SU-DHL-6 (cell line): ENCODE measurements at regions not wholly inside any gene's neighbourhood (a gene's known extent, or its start where the extent isn't known, plus 50 kb on each side); places are given as distances from the start of the nearest gene placed in this dataset.

Source experiments
- H2AFZ ChIP-seq: fragments of 200-600 bp; sonication (generic); 2 replicates; pipeline ENCODE4 v1.6.1; 2014; ENCODE audit warnings: low read depth, mild to moderate bottlenecking, moderate library complexity, mixed read lengths, antibody characterized with exemption, low read length; ENCODE audit not compliant: severe bottlenecking
- H3F3A ChIP-seq: fragments of 200-600 bp; shearing (Covaris generic); 2 replicates; pipeline ENCODE4 v1.6.0; 2016; ENCODE audit warnings: antibody characterized with exemption, mild to moderate bottlenecking; ENCODE audit not compliant: insufficient read depth
- H3K27ac ChIP-seq: fragments of 200-600 bp; sonication (generic); 2 replicates; pipeline ENCODE4 v1.5.1; 2016; ENCODE audit warnings: low read depth, mild to moderate bottlenecking, low read length, moderate library complexity, mixed read lengths
- H3K27me3 ChIP-seq: fragments of 200-600 bp; sonication (generic), shearing (Covaris generic); 2 replicates; pipeline ENCODE4 v1.6.0; 2014; ENCODE audit warnings: mild to moderate bottlenecking, low read length
- H3K36me3 ChIP-seq: fragments of 200-600 bp; sonication (generic); 2 replicates; pipeline ENCODE4 v1.6.1; 2014; ENCODE audit warnings: mild to moderate bottlenecking, low read length, mixed read lengths
- H3K4me2 ChIP-seq: fragments of 300-600, 200-600 bp; shearing (Covaris generic), sonication (generic); 2 replicates; pipeline ENCODE4 v1.6.0; 2014; ENCODE audit warnings: low read length, low read depth, mild to moderate bottlenecking; ENCODE audit not compliant: poor library complexity, severe bottlenecking
- H3K4me3 ChIP-seq: fragments of 200-600 bp; sonication (generic); 2 replicates; pipeline ENCODE4 v1.5.1; 2014; ENCODE audit warnings: antibody characterized with exemption, low read length, mild to moderate bottlenecking, mixed read lengths; ENCODE audit not compliant: insufficient read depth, poor library complexity, severe bottlenecking
- H3K79me2 ChIP-seq: fragments of 200-600 bp; sonication (generic); 2 replicates; pipeline ENCODE4 v1.6.1; 2014; ENCODE audit warnings: mild to moderate bottlenecking, low read length, moderate library complexity; ENCODE audit not compliant: insufficient read depth
- H3K9ac ChIP-seq: fragments of 200-600 bp; sonication (generic); 2 replicates; pipeline ENCODE4 v1.7.0; 2014; ENCODE audit warnings: mild to moderate bottlenecking, low read length
- H3K9me2 ChIP-seq: fragments of 200-600 bp; sonication (generic); replicated peaks from 2 replicates; pipeline ENCODE4 v1.6.1; 2014; ENCODE audit warnings: low read length; ENCODE audit not compliant: insufficient read depth
- H3K9me3 ChIP-seq: fragments of 200-600 bp; sonication (generic); 2 replicates; pipeline ENCODE4 v1.6.1; 2014; ENCODE audit warnings: low read length, mixed read lengths; ENCODE audit not compliant: insufficient read depth
- H4K20me1 ChIP-seq: fragments of 200-600 bp; sonication (generic); 2 replicates; pipeline ENCODE4 v1.6.1; 2014; ENCODE audit warnings: low read depth, mild to moderate bottlenecking, antibody characterized with exemption, low read length, moderate library complexity, mixed read lengths
- CTCF ChIP-seq: fragments of 200-600 bp; sonication (generic); IDR thresholded peaks from one replicate; pipeline ENCODE4 v1.5.1; 2017; ENCODE audit warnings: antibody characterized with exemption, mild to moderate bottlenecking, low read length, moderate library complexity; ENCODE audit not compliant: insufficient read depth, poor library complexity, severe bottlenecking
- EZH2phosphoT487 ChIP-seq: fragments of 200-600 bp; sonication (generic), shearing (Covaris generic); conservative IDR thresholded peaks from 2 replicates; pipeline ENCODE4 v1.6.1; 2018; ENCODE audit warnings: mild to moderate bottlenecking, antibody characterized with exemption, low read length, moderate library complexity, mixed read lengths

GRCh38 chr3:44039006-44039405 lies 202.7 kb upstream of the TOPAZ1 start:
- H3K9me2 ChIP-seq: no peaks in the 10 kb centered on the region
- H4K20me1 ChIP-seq: no peaks in the 10 kb centered on the region
- TF ChIP-seq CTCF: no peak
- TF ChIP-seq EZH2phosphoT487: no peak
- H3K4me2 ChIP-seq: no peak overlapping the region
- H3K4me3 ChIP-seq: no peak overlapping the region
- no peak overlapping the region for H3K9ac ChIP-seq
- H3K27ac ChIP-seq: no peak overlapping the region
- H3K79me2 ChIP-seq: no peaks in the 10 kb centered on the region; the same call in 1 of the 2 replicates
- H2AFZ ChIP-seq: no peak overlapping the region
- no peaks in the 10 kb centered on the region for H3K36me3 ChIP-seq
- H3K9me3 ChIP-seq: no peaks in the 10 kb centered on the region
- no peaks in the 10 kb centered on the region for H3F3A ChIP-seq
- no peaks in the 10 kb centered on the region for H3K27me3 ChIP-seq

GRCh38 chr3:44041726-44042125 lies 200.0 kb upstream of the TOPAZ1 start:
- H3K27ac ChIP-seq: no peak overlapping the region
- peaks cover 15% of the 10 kb centered on the region for H3F3A ChIP-seq
- no peaks in the 10 kb centered on the region for H3K9me2 ChIP-seq
- no peak overlapping the region for H3K9ac ChIP-seq
- H4K20me1 ChIP-seq: peaks cover 7% of the 10 kb centered on the region; the same call in 1 of the 2 replicates
- H3K4me3 ChIP-seq: no peak overlapping the region
- H3K4me2 ChIP-seq: no peak overlapping the region
- no peak overlapping the region for H2AFZ ChIP-seq
- H3K9me3 ChIP-seq: no peaks in the 10 kb centered on the region
- H3K27me3 ChIP-seq: no peaks in the 10 kb centered on the region
- H3K79me2 ChIP-seq: no peaks in the 10 kb centered on the region; the same call in 1 of the 2 replicates
- no peaks in the 10 kb centered on the region for H3K36me3 ChIP-seq
- TF ChIP-seq CTCF (no peak), EZH2phosphoT487 (no peak)

- peaks cover 7% of the 10 kb centered on the region; the same call in 1 of the 2 replicates for H3K79me2 ChIP-seq
- H3K4me2 ChIP-seq: no peak overlapping the region
- H4K20me1 ChIP-seq: peaks cover 7% of the 10 kb centered on the region; the same call in 1 of the 2 replicates
- no peaks in the 10 kb centered on the region for H3K36me3 ChIP-seq
- H3F3A ChIP-seq: peaks cover 15% of the 10 kb centered on the region
- H3K4me3 ChIP-seq: no peak overlapping the region
- no peaks in the 10 kb centered on the region for H3K27me3 ChIP-seq
- H3K9ac ChIP-seq: no peak overlapping the region
- H3K9me3 ChIP-seq: no peaks in the 10 kb centered on the region
- H3K27ac ChIP-seq: no peak overlapping the region
- TF ChIP-seq CTCF (no peak), EZH2phosphoT487 (no peak)
- H2AFZ ChIP-seq: no peak overlapping the region
- H3K9me2 ChIP-seq: no peaks in the 10 kb centered on the region
Measured at GRCh38 chr3:44042772-44043171, 198.9 kb upstream of the TOPAZ1 start.
